ENCODE measurements at regions not wholly inside any gene's neighbourhood (a gene's known extent, or its start where the extent isn't known, plus 50 kb on each side); places are given as distances from the start of the nearest gene placed in this dataset.

DNA sequence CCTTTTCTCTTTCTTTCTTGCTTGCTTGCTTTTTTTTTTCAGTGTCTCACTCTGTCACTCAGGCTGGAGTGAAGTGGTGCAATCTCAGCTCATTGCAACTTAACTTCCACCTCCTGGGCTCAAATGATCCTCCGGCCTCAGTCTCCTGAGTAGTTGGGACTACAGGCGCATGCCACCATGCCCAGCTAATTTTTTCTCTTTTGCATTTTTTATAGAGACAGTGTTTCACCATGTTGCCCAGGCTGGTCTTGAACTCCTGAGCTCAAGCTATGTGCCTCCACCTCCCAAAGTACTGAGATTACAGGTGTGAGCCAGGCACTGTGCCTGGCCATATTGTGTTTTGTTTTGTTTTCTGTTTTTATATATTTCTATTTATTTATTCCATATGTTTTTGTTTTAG is 461.0 kb downstream of the ADAMTS20 start:
- no peak for DNase-seq

DNA sequence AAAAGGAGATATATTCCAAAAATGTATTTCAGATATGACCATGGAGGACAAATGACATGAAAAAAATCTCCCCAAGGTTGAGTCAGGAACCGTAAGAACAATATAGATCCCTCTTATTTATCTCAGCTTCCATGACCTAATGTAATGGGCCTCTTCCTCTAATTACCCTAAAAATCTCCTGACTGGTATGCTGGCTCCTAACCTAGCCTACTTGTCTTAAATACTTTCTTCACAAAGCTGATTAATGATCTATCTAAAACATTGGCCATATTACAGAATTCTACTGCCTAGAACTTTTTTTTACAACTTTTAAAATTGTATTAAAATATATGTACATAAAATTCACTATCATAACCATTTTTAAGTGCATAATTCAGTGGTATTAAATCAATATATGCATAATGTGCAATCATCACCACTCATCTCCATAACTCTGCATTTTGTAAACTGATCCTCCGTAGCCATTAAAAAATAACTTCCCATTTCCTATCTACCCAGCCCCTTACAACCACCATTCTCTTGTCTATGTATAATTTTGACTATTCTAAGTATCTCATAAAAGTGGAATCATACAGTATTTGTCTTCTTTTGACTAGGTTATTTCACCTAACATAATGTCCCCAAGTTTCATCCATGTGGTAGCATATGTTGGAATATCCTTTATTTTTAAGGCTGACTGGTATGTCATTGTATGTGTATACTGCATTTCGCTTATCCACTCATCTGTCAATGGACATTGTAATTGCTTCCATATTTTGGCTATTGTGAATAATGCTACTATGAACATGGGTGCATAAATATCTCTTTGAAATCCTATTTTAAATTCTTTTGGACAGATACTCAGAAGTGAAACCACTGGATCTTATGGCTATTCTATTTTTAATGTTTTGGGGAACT is 464.6 kb downstream of the ADAMTS20 start:
- DNase-seq = no peak

DNA sequence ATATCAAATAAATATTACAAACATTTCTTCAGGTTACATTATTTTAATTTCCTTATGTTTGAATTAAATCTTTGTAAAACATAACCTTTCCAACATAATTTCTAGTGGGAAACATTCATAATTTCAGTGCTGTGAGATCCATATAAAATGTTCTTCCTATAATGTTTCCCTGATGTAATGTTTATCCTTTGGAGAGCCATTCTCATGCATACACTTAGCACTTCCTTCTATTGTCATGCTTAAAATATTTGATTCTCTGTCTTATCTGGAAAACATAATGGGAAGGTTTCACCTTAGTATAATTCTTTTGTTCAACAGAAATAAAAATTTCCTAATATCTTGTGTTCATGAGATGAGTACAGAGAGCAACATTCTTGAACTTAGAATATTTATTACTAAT is 472.5 kb downstream of the ADAMTS20 start:
- DNase-seq = no peak

DNA sequence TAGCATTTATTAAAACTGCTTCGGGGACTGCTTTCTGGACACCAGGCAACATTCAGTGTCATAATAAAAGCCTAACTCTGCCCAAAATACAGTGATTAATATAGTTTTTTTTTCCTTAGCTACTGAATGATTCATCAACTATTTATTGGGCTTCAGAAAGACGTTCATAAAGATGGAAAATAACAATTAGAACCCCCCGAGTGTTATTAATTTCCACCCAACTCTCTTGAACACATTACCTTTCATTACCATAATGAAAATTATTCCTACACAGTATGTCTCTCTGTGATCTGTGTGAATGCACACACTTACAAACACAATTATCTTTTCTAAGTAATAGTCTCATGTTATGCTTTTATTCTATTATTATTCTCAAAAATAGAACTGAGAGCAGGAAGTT is 473.0 kb downstream of the ADAMTS20 start:
- no peak for DNase-seq

DNA sequence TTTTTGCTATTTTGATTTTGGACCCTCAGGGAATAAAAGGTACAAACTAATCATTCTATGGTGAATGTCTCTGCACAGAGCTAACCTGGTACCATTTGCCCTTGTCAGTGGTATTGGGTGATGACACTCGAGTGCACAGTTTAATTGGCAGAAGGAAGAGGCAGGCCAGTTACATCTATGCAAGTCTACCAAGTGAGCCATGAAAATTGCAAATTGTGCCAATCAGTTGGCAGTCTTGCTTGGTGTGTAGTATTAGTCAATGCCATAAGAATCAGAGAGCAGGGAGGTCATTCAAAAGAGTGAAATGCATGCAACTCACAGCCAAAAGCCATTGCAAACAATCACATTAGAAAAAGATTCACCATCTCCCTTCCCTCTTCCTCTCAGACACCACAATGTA is 479.6 kb downstream of the ADAMTS20 start:
- DNase-seq = no peak

DNA sequence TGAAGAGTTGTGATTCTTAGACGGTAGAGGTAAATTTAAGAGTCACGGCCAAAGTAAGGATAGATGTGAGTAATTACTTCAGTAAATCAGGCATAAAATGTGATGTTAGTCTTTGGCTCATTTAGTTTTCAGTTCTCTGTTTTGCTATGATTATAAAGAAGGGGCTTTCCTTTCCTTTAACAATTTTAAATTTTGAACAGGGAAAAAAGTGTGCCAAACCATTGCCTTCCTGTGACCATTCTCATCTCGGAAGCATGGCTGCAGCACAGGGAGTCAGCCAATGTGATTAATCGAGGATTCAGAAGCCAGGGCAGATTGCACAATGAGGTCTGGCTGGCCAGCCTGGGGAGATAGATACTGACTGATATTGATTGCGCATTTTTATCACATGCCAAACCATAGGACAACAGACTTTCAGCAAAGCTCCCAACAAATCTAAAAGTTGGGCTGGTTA is 480.2 kb upstream of the PRICKLE1 start:
- DNase-seq = no peak

DNA sequence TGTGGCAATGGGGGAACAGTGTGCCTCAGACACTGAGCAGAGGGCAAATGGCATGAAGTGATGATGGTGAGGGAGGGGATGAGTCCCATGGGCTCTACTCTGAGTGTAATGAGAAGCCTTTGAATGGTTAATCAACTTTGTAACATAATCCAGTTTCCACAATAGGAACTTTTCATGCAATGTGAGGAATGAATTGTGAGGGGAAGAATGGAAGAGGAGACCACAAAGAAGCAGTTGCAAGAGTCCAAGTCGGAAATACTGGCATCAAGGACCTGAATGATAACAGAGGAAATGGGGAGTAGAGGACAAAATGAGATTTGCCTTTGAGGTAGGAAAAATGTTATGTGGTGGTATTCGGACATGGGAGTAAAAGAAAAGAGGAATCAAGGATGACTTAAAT is 476.9 kb upstream of the PRICKLE1 start:
- DNase-seq = no peak

DNA sequence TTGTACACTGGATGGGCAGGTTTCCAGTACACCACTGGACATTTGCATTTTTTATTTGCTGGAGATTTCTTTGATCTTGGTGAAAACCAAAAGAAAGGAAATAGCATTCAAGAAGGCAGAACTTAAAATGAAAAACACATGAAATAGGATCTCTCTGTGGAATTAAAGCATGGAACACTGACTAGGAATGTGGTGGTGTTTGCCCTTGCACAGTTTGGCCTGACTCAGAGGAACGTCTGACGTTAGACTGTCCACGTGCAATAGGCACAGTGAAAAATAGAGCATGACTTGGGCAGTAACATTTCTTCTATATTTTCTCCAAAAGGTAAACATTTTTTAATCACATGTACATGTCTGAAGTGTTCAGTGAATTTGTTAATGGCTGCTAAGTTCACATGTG is 474.1 kb upstream of the PRICKLE1 start:
- no peak for DNase-seq

DNA sequence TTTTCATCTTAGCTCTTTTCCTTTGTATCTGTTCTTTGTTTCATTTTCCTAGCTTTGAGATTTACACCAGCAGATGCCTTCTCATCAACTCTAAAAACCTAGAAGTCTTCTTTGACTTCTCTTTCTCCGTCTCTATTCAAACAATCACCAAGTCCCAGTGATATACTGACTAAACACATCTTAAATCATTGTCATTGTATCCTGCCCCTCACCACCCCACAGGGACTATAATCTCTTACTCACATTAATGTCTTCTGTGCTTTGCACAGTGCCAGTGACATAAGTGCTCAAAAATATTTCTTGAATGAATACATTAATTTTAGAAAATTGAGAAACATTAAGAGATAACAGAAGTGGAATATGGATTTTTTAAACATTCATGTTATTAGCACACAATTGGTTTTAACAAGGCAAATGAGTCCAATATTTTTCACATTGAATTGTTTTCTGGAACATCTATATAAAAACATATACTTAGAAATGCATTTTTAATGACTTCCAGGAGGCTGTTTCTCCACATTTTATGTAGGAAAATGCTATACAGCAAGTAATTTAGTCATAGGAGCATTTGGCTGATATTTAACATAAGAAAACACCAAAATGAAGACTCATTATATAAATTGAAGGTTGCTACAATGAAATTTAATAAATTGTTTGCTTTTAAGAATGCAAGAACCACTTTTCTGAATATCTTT is 472.8 kb upstream of the PRICKLE1 start:
- DNase-seq = no peak

DNA sequence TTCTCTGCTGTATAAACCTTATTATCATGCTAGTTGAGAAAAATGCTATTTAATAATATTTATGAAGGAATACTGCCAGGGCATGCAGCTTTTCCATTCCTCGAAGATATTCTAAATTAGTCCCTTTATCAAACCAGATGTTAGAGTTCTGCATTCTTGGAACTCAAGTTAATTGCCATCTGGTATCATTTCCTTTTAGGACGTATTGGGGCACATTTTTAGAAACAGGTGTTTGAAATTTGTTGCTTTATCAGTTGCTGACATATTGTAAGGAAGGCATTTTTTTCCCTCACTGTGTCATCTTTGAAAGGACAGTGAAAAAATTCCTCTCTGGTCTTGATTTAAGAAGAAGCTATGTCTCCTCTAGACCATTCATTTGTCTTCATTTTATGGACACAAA is 471.2 kb upstream of the PRICKLE1 start:
- no peak for DNase-seq

DNA sequence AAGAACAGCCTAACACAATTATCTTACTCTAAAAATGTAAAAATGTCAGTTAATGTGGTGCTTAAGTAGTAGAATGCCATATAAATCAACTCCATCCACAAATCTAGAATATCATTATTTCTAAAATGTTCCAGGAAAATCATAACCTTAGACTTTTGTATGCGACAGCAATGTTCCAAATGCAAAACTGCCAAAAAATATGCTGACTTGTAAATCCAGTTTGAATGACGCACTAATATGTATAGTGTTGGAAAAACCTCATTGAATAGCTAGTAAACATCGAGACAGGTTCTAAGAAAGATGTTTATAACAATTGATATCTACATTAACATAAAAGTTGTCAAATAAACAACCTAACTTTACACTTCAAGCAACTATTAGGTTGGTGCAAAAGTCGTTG is 469.1 kb upstream of the PRICKLE1 start:
- no peak for DNase-seq

DNA sequence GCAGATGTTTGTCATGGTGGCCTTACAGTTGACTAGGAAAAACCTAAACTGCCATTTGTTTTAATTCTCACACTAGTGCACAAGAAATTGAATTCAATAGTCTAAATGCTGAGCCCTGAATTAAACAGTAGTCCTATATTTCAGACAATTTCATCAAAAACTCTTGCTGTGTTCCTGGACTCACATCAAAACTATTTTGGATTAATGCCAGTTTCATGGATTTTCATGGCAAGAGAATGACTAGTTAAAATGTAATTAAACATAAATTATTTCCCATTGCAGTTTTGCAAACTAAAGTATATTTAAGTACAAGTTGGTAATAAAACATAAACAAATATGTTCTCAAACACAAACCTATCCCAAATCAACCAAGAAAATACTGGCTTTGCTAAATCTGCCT is 468.0 kb upstream of the PRICKLE1 start:
- DNase-seq = no peak

DNA sequence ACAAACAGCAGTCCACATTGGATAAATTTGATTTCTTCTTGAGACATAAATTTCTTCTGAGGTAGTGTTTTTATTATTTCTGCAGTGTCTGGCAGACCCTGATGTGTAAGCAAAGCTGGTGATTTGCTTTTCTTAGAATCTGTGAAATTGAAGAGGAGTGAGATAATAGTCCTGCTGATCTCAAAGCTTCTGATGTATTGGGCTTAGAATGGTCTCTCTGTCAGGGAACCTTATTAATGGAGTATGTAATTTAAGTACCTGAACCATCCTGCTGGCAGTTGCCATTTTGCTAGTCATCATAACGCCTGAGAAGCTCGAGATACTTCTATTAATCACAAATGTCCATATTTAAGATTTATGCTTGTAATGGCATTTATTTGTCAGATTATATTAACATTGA is 464.5 kb upstream of the PRICKLE1 start:
- DNase-seq = no peak

DNA sequence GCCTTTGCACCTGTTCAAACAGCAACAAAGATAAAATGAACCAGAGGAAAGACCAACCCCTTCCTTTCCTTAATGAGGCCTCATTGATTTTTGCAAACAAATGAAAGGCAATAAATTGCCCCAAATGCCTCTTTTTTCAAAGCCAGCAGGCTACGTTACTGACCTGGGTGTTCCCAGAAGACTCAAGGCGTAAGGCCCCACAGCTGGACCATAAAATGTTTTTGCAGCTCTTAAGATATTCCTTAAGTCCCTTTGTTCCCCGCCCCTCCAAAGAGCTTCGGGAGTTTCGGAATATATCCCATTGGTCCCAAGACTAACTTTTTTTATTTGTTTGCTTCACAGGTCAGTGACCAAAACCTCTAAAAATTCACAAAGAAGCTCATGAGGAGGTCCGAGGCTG is 462.9 kb upstream of the PRICKLE1 start:
- no peak for DNase-seq

DNA sequence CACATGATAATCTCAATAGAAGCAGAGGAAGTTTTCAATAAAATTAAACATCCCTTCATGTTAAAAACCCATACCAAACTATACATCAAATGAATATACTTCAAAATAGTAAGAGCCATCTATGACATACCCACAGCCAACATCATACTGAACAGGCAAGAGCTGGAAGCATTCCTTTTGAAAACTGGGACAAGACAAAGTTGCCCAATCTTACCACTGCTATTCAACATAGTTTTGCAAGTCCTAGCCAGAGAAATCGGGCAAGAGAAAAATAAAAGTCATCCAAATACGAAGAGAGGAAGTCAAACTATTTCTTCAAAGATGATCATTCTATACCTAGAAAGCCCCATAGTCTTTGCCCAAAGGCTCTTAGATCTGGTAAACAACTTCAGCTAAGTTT is 454.7 kb upstream of the PRICKLE1 start:
- no peak for DNase-seq

DNA sequence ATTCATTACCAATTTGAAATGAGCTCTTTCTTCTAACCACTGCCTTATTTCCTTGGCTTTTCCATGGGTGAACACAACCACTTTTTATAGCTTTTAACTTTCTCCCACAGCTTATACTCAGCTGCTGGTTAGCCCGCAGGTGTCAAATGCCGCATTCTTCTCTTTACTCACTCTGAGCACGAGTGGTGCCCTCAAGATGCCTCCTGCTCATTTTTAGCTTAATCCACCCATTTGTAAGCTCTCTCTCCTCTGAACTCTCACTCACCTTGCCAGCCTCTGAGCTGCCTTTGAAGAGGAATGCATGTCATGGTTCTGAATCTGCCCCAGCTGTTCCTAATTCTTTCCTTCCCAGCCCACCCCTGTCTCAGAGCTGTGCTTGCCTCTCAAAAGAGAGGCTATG is 449.4 kb upstream of the PRICKLE1 start:
- no peak for DNase-seq

DNA sequence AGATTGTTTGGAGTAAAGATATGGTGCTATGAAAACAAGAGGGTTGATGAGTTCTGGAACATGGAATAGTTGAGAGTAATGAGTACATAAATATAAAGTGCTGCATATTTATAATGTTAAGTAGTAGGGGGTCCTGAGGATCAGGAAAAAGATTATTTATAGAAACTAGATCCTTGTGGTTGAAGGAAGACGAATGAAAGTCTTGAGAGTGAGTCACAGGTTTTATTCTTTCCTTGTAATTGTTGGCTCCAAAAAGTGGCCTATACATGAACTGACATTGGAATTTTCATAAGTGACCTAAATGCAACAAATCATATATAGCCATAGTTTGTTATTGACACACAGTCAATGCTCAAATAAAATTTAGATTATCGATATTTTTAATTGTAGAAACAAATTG is 440.4 kb upstream of the PRICKLE1 start:
- DNase-seq = no peak

DNA sequence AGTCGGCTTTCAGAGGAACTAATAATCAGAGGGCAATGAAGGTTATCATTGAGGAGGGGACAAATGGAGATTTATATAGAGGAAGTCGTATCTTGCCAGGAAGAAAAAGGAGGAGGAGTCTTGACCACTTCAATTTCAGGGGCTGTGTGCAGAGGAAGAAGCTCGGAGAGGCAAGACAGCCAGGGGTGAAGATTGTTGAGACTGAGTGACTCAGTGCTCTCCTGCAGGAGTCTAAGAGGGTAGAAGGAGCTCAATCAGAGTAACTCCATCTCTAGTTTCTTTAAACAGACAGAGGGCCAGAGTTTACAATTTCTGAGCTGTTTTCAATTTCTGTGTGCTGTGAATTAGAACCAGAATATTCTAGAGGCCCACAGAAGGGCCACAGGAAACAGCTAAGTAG is 439.3 kb upstream of the PRICKLE1 start:
- DNase-seq = no peak

DNA sequence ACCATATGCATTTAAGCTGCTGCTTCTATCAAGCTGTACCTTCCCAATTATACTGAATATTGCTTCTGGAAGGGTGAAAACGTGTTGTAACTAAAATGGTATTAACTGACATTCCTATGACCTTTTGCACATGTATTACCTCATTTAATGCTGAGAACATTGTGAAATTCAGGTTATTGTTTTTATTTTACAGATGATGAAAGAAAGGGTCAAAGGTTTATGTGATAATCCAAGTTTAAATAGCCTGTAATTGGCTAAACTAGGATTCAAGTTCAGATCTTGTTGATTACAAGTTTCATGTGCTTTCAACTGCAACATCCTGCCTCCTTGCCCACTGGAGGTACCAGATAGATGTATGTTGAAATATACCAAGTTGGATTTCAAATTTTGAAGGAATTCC is 433.3 kb upstream of the PRICKLE1 start:
- DNase-seq = no peak

DNA sequence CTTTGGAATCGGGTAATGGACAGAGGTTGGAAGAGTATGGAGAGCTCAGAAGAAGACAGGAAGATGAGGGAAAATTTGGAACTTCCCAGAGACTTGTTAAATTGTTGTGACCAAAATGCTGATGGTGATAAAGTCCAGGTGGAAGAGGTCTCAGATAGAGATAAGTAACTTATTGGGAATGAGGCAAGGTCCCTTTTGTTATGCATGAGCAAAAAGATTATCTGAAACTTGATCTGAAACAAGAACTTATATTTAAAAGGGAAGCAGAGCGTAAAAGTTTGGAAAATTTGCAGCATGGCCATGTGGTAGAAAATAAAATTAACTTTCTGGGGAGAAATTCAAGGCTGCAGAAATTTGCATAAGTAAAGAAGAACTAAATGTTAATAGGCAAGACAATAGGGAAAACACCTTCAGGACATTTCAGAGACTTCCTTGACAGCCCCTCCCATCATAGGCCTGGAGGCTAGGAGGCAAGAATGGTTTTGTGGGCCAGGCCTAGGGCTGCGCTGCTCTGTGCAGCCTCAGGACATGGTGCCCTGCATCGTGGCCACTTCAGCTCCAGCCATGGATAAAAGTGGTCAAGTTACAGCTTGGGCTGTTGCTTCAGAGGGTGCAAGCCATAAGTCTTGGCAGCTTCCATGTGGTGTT is 425.7 kb upstream of the PRICKLE1 start:
- DNase-seq = no peak

DNA sequence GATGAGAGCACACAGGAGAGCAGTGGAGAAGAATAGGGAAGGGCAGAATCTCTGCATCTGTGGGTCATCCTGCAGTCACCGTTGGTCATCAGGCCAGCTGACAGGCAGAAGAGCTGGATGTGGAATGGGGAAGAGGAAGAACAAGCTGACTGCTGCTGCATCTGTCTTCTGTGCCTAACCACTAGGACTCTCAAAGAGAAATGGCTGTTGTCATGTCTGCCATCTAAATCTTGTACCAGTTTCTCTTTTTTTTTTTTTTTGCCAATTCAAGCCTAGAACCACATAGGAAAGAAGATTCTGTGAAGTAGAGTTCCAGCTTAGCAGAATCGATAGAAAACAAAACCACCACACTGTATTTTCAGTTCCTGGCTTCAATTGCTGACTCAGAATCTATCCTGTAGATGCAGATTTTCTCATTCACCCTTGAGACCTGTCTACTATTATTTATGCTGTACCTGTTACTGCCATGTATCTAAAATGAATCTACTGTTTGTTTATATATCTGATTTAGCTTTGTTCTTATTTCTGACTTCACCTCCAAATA is 421.9 kb upstream of the PRICKLE1 start:
- DNase-seq = no peak

DNA sequence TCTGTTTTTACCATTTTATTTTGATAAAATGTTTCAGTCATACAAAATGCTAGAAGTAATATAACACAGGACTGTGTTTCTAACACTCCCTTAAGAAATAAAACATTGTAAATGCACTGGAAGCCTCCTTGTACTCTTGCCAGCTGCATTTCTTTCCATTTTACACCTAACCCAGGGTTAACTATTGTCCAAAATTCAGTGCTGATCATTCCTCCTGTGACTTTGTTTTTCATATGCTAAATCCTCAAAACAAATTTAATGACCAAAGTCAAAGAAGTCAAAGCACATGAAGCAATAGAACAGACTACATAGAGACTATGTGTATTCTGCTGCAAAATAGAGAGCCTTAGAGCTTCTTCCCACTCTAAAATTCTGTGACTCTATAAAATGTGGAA is 420.3 kb upstream of the PRICKLE1 start:
- DNase-seq = no peak

DNA sequence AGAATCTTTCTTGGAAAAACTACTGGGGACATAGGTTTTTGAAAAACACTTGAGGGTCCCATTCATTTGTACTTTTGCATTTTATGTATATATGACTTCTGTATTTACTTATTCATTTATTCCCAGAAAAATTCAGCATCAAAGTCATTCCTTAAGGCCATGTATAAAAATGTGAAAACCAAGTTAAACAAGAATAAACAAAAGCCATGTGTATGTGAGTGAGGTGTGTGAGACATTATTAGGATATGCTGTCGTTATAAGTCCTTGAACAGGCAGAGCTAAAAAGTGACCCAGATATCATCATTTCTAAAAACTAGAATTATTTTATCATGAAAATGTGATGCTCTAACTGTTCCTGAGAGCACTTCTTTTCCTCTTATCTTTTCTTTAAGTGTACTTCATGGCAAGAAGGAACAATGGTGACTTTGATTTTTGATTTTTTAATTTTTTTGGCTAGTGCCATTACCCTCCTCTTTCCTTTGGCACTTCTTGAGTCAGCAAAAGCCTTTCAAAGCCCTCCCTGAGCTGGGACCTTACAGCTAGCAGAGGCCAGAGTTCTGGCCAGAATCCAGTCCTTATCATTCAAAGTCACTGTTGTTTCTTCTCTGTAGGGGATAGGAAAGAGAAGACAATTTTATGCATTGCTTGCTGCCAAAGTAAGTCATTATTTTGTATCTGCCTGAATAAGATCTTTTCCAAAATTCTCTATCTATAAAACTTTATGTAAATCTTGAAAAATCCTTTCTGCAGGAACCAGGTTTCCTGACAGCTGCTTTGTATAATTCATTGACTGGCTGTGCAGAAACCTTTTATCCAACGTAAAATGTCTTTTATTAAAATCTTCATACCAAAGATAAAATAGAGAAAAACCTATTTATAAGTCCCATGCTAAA is 419.7 kb upstream of the PRICKLE1 start:
- DNase-seq = no peak
